PC-3 (cell line): ENCODE measurements at regions not wholly inside any gene's neighbourhood (a gene's known extent, or its start where the extent isn't known, plus 50 kb on each side); places are given as distances from the start of the nearest gene placed in this dataset.
"Not testable (repeated sequence)": the region's sequence is repeated elsewhere in the genome, so short reads cannot be mapped to it uniquely, and the experiment has no call there.

Experiments
- ATAC-seq: fragments of 200-7000 bp; cut with Tn5 transposase; 2 replicates; pipeline ENCODE4 v1.9.1; 2020; ENCODE audit warnings: mild to moderate bottlenecking, moderate library complexity
- BruUV-seq: library from RNA; stranded (reverse); fragments of 400-500 nt; replicated peaks from 2 replicates; lab custom pipeline; 2021; lab: Mats Ljungman, UMichigan
- CTCF ChIA-PET: fragments of 300-600 bp; sonication (Branson Sonifier 250); formaldehyde crosslinking; loops from one replicate; lab custom pipeline; 2022; ENCODE audit warnings: antibody characterized with exemption; lab: Charles Lee
- POLR2A ChIA-PET: fragments of 300-600 bp; sonication (Branson Sonifier 250); formaldehyde crosslinking; loops from one replicate; lab custom pipeline; 2022; ENCODE audit warnings: antibody characterized with exemption; ENCODE audit not compliant: unreplicated experiment; lab: Charles Lee
- DNase-seq: peaks from one replicate; pipeline ENCODE4 v3.0.0-alpha.2; 2015
- H2AFZ ChIP-seq: fragments of 300-600 bp; sonication (generic); 2 replicates; pipeline ENCODE4 v1.6.0; 2016; ENCODE audit warnings: antibody characterized with exemption, low read length
- H3F3A ChIP-seq: fragments of 300-600 bp; sonication (generic); one replicate; pipeline ENCODE4 v1.6.0; 2017; ENCODE audit warnings: antibody characterized with exemption, low read length, control low read depth, mild to moderate bottlenecking; ENCODE audit not compliant: unreplicated experiment
- H3K27ac ChIP-seq: fragments of 300-600 bp; sonication (generic); 2 replicates; pipeline ENCODE4 v1.5.1; 2016; ENCODE audit warnings: mild to moderate bottlenecking, low read length
- H3K27me3 ChIP-seq: fragments of 300-600 bp; sonication (generic); 2 replicates; pipeline ENCODE4 v1.6.1; 2016; ENCODE audit warnings: low read length, mixed read lengths
- H3K36me3 ChIP-seq: fragments of 300-600 bp; sonication (generic); 2 replicates; pipeline ENCODE4 v1.6.1; 2016; ENCODE audit warnings: low read depth, mixed run types, low read length, mixed read lengths
- H3K4me1 ChIP-seq: fragments of 300-600 bp; sonication (generic); 2 replicates; pipeline ENCODE4 v1.5.1; 2016; ENCODE audit warnings: low read length; ENCODE audit not compliant: insufficient read depth
- H3K4me2 ChIP-seq: fragments of 300-600 bp; sonication (generic); 2 replicates; pipeline ENCODE4 v1.6.0; 2016; ENCODE audit warnings: low read length
- H3K4me3 ChIP-seq: fragments of 300-600 bp; sonication (generic); 2 replicates; pipeline ENCODE4 v1.5.1; 2016; ENCODE audit warnings: mild to moderate bottlenecking, low read length, mixed read lengths
- H3K79me2 ChIP-seq: fragments of 300-600 bp; sonication (generic); 2 replicates; pipeline ENCODE4 v1.6.1; 2017; ENCODE audit warnings: low read length, mixed read lengths
- H3K9ac ChIP-seq: fragments of 300-600 bp; sonication (generic); 2 replicates; pipeline ENCODE4 v1.6.0; 2016; ENCODE audit warnings: mild to moderate bottlenecking, low read length
- H3K9me2 ChIP-seq: fragments of 300-600 bp; sonication (generic); replicated peaks from 2 replicates; pipeline ENCODE4 v1.6.1; 2016; ENCODE audit warnings: mixed run types, low read length, mixed read lengths
- H3K9me3 ChIP-seq: fragments of 300-600 bp; sonication (generic); 2 replicates; pipeline ENCODE4 v1.6.1; 2016; ENCODE audit warnings: low read length, mixed read lengths
- H4K20me1 ChIP-seq: fragments of 300-600 bp; sonication (generic); 2 replicates; pipeline ENCODE4 v1.6.1; 2016; ENCODE audit warnings: low read length, mixed read lengths
- EZH2 ChIP-seq: fragments of 300-600 bp; sonication (generic); IDR thresholded peaks from one replicate; pipeline ENCODE4 v1.6.1; 2017; ENCODE audit warnings: antibody characterized with exemption, mild to moderate bottlenecking, low read length; ENCODE audit not compliant: unreplicated experiment
- EZH2phosphoT487 ChIP-seq: fragments of 300-600 bp; sonication (generic); IDR thresholded peaks from 2 replicates; pipeline ENCODE4 v1.6.1; 2018; ENCODE audit warnings: mild to moderate bottlenecking, antibody characterized with exemption, low read length, borderline replicate concordance
- intact Hi-C: fragments of 100-400 bp; cut with micrococcal nuclease; formaldehyde crosslinking; loops from 2 replicates; pipeline ENCODE4 v1.9.0; 2023
- TF ChIP-seq, protein P1 (sequence below): fragments of 300-600 bp; sonication (generic); conservative IDR thresholded peaks from 2 replicates; pipeline ENCODE4 v1.5.1; 2017; ENCODE audit warnings: antibody characterized with exemption, low read depth, mild to moderate bottlenecking, low read length

DNA sequence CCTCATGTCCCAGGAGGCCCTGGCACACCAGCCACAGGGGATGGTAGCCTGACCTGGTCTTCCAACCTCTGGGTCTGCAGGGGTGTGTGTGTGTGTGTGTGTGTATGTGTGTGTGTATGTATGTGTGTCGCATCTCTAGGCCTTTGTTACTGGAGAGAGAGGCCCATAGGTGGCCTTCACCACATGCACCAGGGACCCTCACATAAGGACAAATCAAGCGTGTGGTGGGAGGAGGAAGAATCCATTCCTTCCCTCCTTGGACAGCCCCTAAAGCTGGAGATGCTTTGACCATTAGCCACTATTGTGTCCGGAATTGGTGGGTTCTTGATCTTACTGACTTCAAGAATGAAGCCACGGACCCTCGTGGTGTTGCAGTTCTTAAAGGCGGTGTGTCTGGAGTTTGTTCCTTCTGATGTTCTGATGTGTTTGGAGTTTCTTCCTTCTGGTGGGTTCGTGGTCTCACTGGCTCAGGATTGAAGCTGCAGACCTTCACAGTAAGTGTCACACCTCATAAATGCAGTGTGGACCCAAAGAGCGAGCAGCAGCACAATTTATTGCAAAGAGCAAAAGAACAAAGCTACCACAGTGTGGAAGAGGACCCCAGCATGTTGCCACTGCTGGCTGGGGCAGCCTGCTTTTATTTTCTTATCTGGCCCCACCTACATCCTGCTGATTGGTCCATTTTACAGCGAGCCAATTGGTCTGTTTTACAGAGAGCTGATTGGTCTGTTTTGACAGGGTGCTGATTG is 104.1 kb downstream of the DDX1 start:
- intact Hi-C loops: no loop called here
- POLR2A ChIA-PET: no interaction called here
- CTCF ChIA-PET: no interaction called here

DNA sequence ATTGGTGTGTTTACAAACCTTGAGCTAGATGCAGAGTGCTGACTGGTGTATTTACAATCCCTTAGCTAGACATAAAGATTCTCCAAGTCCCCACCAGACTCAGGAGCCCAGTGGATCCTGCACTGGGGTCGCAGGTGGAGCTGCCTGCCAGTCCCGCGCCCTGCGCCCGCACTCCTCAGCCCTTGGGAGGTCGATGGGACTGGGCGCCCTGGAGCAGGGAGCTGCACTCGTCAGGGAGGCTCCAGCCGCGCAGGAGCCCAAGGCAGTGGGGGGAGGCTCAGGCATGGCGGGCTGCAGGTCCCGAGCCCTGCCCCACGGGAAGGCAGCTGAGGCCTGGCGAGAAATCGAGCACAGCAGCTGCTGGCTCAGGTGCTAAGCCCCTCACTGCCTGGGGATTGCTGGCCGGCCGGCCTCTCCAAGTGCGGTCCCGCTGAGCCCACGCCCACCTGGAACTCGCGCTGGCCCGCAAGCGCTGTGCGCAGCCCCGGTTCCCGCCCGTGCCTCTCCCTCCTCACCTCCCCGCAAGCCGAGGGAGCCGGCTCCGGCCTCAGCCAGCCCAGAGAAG is 105.0 kb downstream of the DDX1 start:
- ATAC-seq, H3K9me3 ChIP-seq, H3K9ac ChIP-seq, H3F3A ChIP-seq, H2AFZ ChIP-seq, H3K4me3 ChIP-seq, POLR2A ChIA-PET, H3K27ac ChIP-seq, H4K20me1 ChIP-seq, BruUV-seq, intact Hi-C loops, H3K79me2 ChIP-seq, H3K9me2 ChIP-seq, CTCF ChIA-PET, H3K4me2 ChIP-seq, H3K36me3 ChIP-seq, DNase-seq, H3K4me1 ChIP-seq: not testable (repeated sequence)
- H3K27me3 ChIP-seq: peaks cover 38% of the 10 kb centered on the region

More for the DNA sequence above, 104.1 kb downstream of the DDX1 start:
- BruUV-seq: no TSS peak
- no peak for DNase-seq
- no peaks in the 10 kb centered on the region for H3K9me2 ChIP-seq
- H3K9me3 ChIP-seq: no peaks in the 10 kb centered on the region
- peaks cover 45% of the 10 kb centered on the region for H3K27me3 ChIP-seq
- TF ChIP-seq, protein P1, sequence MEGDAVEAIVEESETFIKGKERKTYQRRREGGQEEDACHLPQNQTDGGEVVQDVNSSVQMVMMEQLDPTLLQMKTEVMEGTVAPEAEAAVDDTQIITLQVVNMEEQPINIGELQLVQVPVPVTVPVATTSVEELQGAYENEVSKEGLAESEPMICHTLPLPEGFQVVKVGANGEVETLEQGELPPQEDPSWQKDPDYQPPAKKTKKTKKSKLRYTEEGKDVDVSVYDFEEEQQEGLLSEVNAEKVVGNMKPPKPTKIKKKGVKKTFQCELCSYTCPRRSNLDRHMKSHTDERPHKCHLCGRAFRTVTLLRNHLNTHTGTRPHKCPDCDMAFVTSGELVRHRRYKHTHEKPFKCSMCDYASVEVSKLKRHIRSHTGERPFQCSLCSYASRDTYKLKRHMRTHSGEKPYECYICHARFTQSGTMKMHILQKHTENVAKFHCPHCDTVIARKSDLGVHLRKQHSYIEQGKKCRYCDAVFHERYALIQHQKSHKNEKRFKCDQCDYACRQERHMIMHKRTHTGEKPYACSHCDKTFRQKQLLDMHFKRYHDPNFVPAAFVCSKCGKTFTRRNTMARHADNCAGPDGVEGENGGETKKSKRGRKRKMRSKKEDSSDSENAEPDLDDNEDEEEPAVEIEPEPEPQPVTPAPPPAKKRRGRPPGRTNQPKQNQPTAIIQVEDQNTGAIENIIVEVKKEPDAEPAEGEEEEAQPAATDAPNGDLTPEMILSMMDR: no peak
- TF ChIP-seq EZH2 (no peak), EZH2phosphoT487 (no peak)
- H3K9ac ChIP-seq: no peak overlapping the region
- no peaks in the 10 kb centered on the region for H3K4me1 ChIP-seq
- no peaks in the 10 kb centered on the region for H3K79me2 ChIP-seq
- no peak overlapping the region for H3K27ac ChIP-seq
- H3K36me3 ChIP-seq: no peaks in the 10 kb centered on the region
- H3K4me2 ChIP-seq: no peak overlapping the region
- ATAC-seq: no peak
- H3F3A ChIP-seq: no peaks in the 10 kb centered on the region
- no peaks in the 10 kb centered on the region for H4K20me1 ChIP-seq
- no peak overlapping the region for H3K4me3 ChIP-seq
- H2AFZ ChIP-seq: no peak overlapping the region

- Histone ChIP-seq H3K36me3 (no peaks in the 10 kb centered on the region), H3K4me1 (no peaks in the 10 kb centered on the region), H2AFZ (no peak overlapping the region), H3K4me2 (no peak overlapping the region), H3K79me2 (no peaks in the 10 kb centered on the region), H3K9me3 (no peaks in the 10 kb centered on the region), H4K20me1 (no peaks in the 10 kb centered on the region), H3K9me2 (no peaks in the 10 kb centered on the region), H3K9ac (no peak overlapping the region), H3K27me3 (peaks cover 10% of the 10 kb centered on the region; the same call in 1 of the 2 replicates), H3K27ac (no peak overlapping the region), H3K4me3 (no peak overlapping the region), H3F3A (no peaks in the 10 kb centered on the region)
- no peak for ATAC-seq
- no TSS peak for BruUV-seq
- TF ChIP-seq EZH2 (no peak), EZH2phosphoT487 (no peak)
- TF ChIP-seq, protein P1: no peak
- intact Hi-C loops: no loop called here
- ChIA-PET POLR2A (no interaction called here), CTCF (no interaction called here)
- DNase-seq: no peak
These were observed 108.5 kb downstream of the DDX1 start for GRCh38 chr2:15700131-15700530.
